ENCODE measurements at regions not wholly inside any gene's neighbourhood (a gene's known extent, or its start where the extent isn't known, plus 50 kb on each side); places are given as distances from the start of the nearest gene placed in this dataset.

- BruUV-seq (replicated peaks): no TSS peak
- Histone ChIP-seq H3K9ac (ENCODE audit: insufficient read depth in 1 of 2, low read depth in 2 of 2, low read length in 2 of 2) (no peak overlapping the region), H3K4me3 (no peak overlapping the region), H3K4me2 (ENCODE audit: insufficient read depth, low read length) (no peak overlapping the region), H3K36me3 (ENCODE audit: control insufficient read depth, insufficient read depth, low read length) (no peaks in the 10 kb centered on the region), H3K27ac (ENCODE audit: extremely low read depth, low read depth, low read length) (no peak overlapping the region), H3K9me3 (replicated peaks; ENCODE audit: control insufficient read depth, insufficient read depth, low read depth, low read length) (no peaks in the 10 kb centered on the region), H3K4me1 (replicated peaks in 1 of 2; ENCODE audit: control insufficient read depth in 2 of 2, insufficient read depth in 2 of 2, low read length in 2 of 2) (no peaks in the 10 kb centered on the region), H2AFZ (ENCODE audit: low read depth, low read length) (no peak overlapping the region), H3K9me1 (ENCODE audit: control insufficient read depth, insufficient read depth, low read length) (no peaks in the 10 kb centered on the region), H3K27me3 (ENCODE audit: control insufficient read depth in 2 of 2, insufficient read depth in 2 of 2, low read length in 2 of 2) (no peaks in the 10 kb centered on the region), H3K79me2 (ENCODE audit: control insufficient read depth, insufficient read depth, low read length) (no peaks in the 10 kb centered on the region), H4K20me1 (replicated peaks; ENCODE audit: control insufficient read depth, insufficient read depth, low read length) (no peaks in the 10 kb centered on the region)
- in situ Hi-C loops (cut with MboI): no loop called here
- intact Hi-C loops (cut with micrococcal nuclease): no loop called here
- ATAC-seq (no peak), FAIRE-seq (no peak), DNase-seq (ENCODE audit: extremely low read depth in 1 of 4, low spot score in 3 of 4) (no peak)
- 10% methylated on average over 1 of the region's 1 CpG for WGBS (ENCODE audit: insufficient coverage, low coverage, missing lambda C conversion rate)
- TF ChIP-seq PHTF2 (CRISPR knock-in tag; IDR thresholded peaks at IDR 0.05) (no peak), ZNF449 (CRISPR knock-in tag; IDR thresholded peaks at IDR 0.05) (no peak), KLF6 (CRISPR knock-in tag; IDR thresholded peaks at IDR 0.05; ENCODE audit: borderline replicate concordance) (no peak), RFX1 (IDR thresholded peaks at IDR 0.05) (no peak), ZNF324 (CRISPR knock-in tag; IDR thresholded peaks at IDR 0.05) (no peak), ZNF586 (CRISPR knock-in tag; conservative IDR thresholded peaks at IDR 0.05) (no peak), KAT2B (IDR thresholded peaks at IDR 0.05; ENCODE audit: low read depth, low read length) (no peak)
- CTCF ChIA-PET (ENCODE audit: low intra/inter-chr PET ratio): interaction anchor here (0.6 kb wide), 1 partner anchor 483 kb away, joined by 3 read pairs; no protein-coding TSS in a partner anchor
- POLR2A ChIA-PET: no interaction called here
Observed at GRCh38 chr4:72951147-72951546, 118.4 kb downstream of the COX18 start.
